HEK293 (cell line): ENCODE measurements at regions not wholly inside any gene's neighbourhood (a gene's known extent, or its start where the extent isn't known, plus 50 kb on each side); places are given as distances from the start of the nearest gene placed in this dataset.

Experiments used
- CTCF ChIA-PET: fragments of 350-600 bp; formaldehyde crosslinking; extraction: SDS; loops from one replicate; lab custom pipeline; 2021; ENCODE audit warnings: antibody characterized with exemption; lab: Yijun Ruan, JAX
- POLR2A ChIA-PET: fragments of 300-600 bp; formaldehyde crosslinking; extraction: SDS; loops from one replicate; lab custom pipeline; 2020; ENCODE audit warnings: antibody characterized with exemption, inconsistent platforms; lab: Yijun Ruan, JAX
- H3K27ac ChIP-seq: fragments of 200-500 bp; sonication (Bioruptor generic); 2 replicates; pipeline ENCODE4 v1.5.1; 2014; ENCODE audit warnings: low read depth, low read length, control low read depth, inconsistent platforms; ENCODE audit errors: extremely low read depth
- H3K36me3 ChIP-seq, 2 experiments: fragments of 200-500 bp in 1 of 2; sonication (Bioruptor generic) in 1 of 2; 1 replicate in 1 of 2; 2 replicates in 1 of 2; pipeline ENCODE4 v1.5.1; 2014 to 2017; ENCODE audit warnings: inconsistent platforms in 2 of 2, low read length in 2 of 2; ENCODE audit not compliant: control insufficient read depth in 2 of 2, insufficient read depth in 1 of 2
- H3K4me1 ChIP-seq: fragments of 200-500 bp; sonication (Bioruptor generic); 2 replicates; pipeline ENCODE4 v1.5.1; 2014; ENCODE audit warnings: mild to moderate bottlenecking, low read length, inconsistent platforms; ENCODE audit not compliant: control insufficient read depth, insufficient read depth
- H3K4me3 ChIP-seq: 2 replicates; pipeline ENCODE4 v1.5.1; 2011; ENCODE audit warnings: low read depth, mild to moderate bottlenecking, control low read depth, low read length, moderate library complexity
- H3K9me3 ChIP-seq: fragments of 200-500 bp; sonication (Bioruptor generic); 2 replicates; pipeline ENCODE4 v1.5.1; 2014; ENCODE audit warnings: low read depth, low read length, inconsistent platforms; ENCODE audit not compliant: control insufficient read depth, insufficient read depth
- BCL6B ChIP-seq: fragments of 450-650 bp; formaldehyde crosslinking; IDR thresholded peaks from 2 replicates; pipeline ENCODE4 v1.5.1; 2017; ENCODE audit warnings: missing biosample characterization, missing genetic modification characterization
- ELK4 ChIP-seq: IDR thresholded peaks from 2 replicates; pipeline ENCODE4 v1.6.1; 2011; ENCODE audit warnings: mild to moderate bottlenecking, low read depth, low read length, borderline replicate concordance
- GLIS1 ChIP-seq: fragments of 450-650 bp; formaldehyde crosslinking; IDR thresholded peaks from 2 replicates; pipeline ENCODE4 v1.5.1; 2016; ENCODE audit warnings: missing biosample characterization, missing genetic modification characterization
- PATZ1 ChIP-seq: fragments of 450-650 bp; formaldehyde crosslinking; IDR thresholded peaks from 2 replicates; pipeline ENCODE4 v1.5.1; 2016; ENCODE audit warnings: missing biosample characterization, missing genetic modification characterization
- ZFP3 ChIP-seq: fragments of 450-650 bp; formaldehyde crosslinking; IDR thresholded peaks from 2 replicates; pipeline ENCODE4 v1.5.1; 2016; ENCODE audit warnings: low read depth, missing biosample characterization, missing genetic modification characterization
- ZNF366 ChIP-seq: fragments of 450-650 bp; formaldehyde crosslinking; conservative IDR thresholded peaks from 2 replicates; pipeline ENCODE4 v1.5.1; 2016; ENCODE audit warnings: missing biosample characterization, missing genetic modification characterization
- ZNF521 ChIP-seq: fragments of 450-650 bp; formaldehyde crosslinking; IDR thresholded peaks from 2 replicates; pipeline ENCODE4 v1.5.1; 2017; ENCODE audit warnings: missing biosample characterization, mild to moderate bottlenecking, missing genetic modification characterization
- ZNF560 ChIP-seq: fragments of 450-650 bp; formaldehyde crosslinking; IDR thresholded peaks from 2 replicates; pipeline ENCODE4 v1.5.1; 2017; ENCODE audit warnings: missing biosample characterization, missing genetic modification characterization, borderline replicate concordance
- ZNF626 ChIP-seq: fragments of 450-650 bp; sonication (Bioruptor Pico); formaldehyde crosslinking; IDR thresholded peaks from 2 replicates; pipeline ENCODE4 v1.5.1; 2018; ENCODE audit warnings: missing biosample characterization, missing genetic modification characterization, inconsistent platforms
- ZNF670 ChIP-seq: fragments of 450-650 bp; formaldehyde crosslinking; IDR thresholded peaks from 2 replicates; pipeline ENCODE4 v1.5.1; 2016; ENCODE audit warnings: missing biosample characterization, missing genetic modification characterization, low read depth
- ZNF768 ChIP-seq: fragments of 450-650 bp; formaldehyde crosslinking; IDR thresholded peaks from 2 replicates; pipeline ENCODE4 v1.5.1; 2018; ENCODE audit warnings: missing biosample characterization, mild to moderate bottlenecking, missing genetic modification characterization
- ZNF792 ChIP-seq: fragments of 450-650 bp; formaldehyde crosslinking; IDR thresholded peaks from 2 replicates; pipeline ENCODE4 v1.5.1; 2016; ENCODE audit warnings: missing biosample characterization, missing genetic modification characterization
- ZSCAN16 ChIP-seq: fragments of 450-650 bp; formaldehyde crosslinking; IDR thresholded peaks from 2 replicates; pipeline ENCODE4 v1.5.1; 2016; ENCODE audit warnings: missing biosample characterization, missing genetic modification characterization
- ZXDB ChIP-seq: fragments of 450-650 bp; formaldehyde crosslinking; IDR thresholded peaks from 2 replicates; pipeline ENCODE4 v1.5.1; 2016; ENCODE audit warnings: missing biosample characterization, missing genetic modification characterization
- TF ChIP-seq, protein P1 (sequence below): fragments of 450-650 bp; formaldehyde crosslinking; IDR thresholded peaks from 2 replicates; pipeline ENCODE4 v1.5.1; 2016; ENCODE audit warnings: missing biosample characterization, missing genetic modification characterization

DNA sequence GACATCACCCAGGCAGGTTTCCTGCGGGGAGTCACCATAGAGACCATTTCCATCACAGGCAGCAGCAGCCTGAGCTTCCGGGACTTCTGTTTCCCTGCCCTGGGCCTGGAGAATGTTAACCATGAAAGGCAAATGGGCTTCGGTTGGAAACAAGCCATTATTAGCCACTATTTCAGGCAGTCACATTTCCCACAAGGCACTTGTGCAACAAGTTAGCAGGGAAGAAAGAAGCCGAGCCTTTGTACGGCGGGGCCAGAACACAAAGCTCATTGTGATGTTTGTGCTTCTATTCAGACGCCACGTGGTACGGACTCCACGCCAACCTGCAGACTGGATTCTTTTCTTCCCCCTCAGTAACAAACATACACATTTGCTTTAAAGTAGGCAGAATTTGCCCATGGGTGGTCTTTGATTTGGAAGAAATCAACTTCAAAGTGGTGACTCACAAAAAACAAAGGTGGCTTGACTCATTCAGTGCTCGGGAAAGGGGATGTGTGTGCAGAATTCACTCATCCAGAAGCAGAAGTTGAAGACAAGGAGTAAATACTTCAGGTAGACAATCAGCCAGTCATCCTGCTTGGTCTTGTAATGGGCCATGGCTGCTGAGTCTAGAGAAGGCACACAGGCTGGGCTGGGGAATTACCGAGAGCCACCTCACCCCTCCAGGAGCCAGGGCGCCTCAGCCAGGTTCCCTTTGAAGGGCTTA is 154.2 kb upstream of the PRMT8 start:
- Histone ChIP-seq H3K4me1 (no peaks in the 10 kb centered on the region), H3K27ac (no peak overlapping the region), H3K4me3 (no peak overlapping the region), H3K9me3 (no peaks in the 10 kb centered on the region), H3K36me3 (no peaks in the 10 kb centered on the region)
- TF ChIP-seq ZNF560 (tag by site-specific recombination), result no peak
- TF ChIP-seq ZFP3 (tag by site-specific recombination), result no peak
- TF ChIP-seq PATZ1 (tag by site-specific recombination), result no peak
- no peak for TF ChIP-seq ZNF670 (tag by site-specific recombination)
- TF ChIP-seq, protein P1, sequence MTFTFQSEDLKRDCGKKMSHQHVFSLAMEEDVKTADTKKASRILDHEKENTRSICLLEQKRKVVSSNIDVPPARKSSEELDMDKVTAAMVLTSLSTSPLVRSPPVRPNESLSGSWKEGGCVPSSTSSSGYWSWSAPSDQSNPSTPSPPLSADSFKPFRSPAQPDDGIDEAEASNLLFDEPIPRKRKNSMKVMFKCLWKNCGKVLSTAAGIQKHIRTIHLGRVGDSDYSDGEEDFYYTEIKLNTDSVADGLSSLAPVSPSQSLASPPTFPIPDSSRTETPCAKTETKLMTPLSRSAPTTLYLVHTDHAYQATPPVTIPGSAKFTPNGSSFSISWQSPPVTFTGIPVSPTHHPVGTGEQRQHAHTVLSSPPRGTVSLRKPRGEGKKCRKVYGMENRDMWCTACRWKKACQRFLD (tag by site-specific recombination), result no peak
- TF ChIP-seq ZSCAN16, result no peak
- no peak for TF ChIP-seq BCL6B (tag by site-specific recombination)
- ChIA-PET POLR2A (no interaction called here), CTCF (interaction anchor here (1.4 kb wide), 1 partner anchor 37 kb away, joined by 4 read pairs; no protein-coding TSS in a partner anchor)

DNA sequence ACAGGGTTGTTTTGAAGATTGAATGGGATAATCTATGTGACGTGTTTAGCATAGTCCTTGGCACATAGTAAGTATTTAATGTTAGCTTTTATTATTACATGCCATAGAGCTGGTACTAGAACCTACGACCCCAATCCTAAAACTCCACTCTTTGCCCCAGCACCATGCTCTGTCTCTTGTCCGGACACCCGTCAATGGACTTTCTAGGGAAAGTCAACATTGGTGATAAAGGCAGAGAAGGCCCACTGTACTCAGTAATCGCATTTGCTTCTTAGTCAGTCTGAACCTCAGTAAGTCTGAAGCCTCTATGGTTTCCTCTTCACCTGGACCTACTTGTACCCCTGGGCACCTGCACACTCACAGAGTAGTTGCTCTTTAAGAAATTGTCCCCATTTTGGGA is 153.1 kb upstream of the PRMT8 start:
- H3K9me3 ChIP-seq, result no peaks in the 10 kb centered on the region
- ChIA-PET CTCF (interaction anchor here (0.7 kb wide), 2 partner anchors 60 to 758 kb away, joined by 3 to 4 read pairs; no protein-coding TSS in a partner anchor), POLR2A (interaction anchor here (0.5 kb wide), 1 partner anchor 383 kb away, joined by 4 read pairs; no protein-coding TSS in a partner anchor)
- H3K4me3 ChIP-seq, result no peak overlapping the region
- no peak overlapping the region for H3K27ac ChIP-seq
- no peaks in the 10 kb centered on the region for H3K36me3 ChIP-seq
- H3K4me1 ChIP-seq, result no peaks in the 10 kb centered on the region
- TF ChIP-seq ZNF366, result no peak
- TF ChIP-seq ELK4, result no peak
- TF ChIP-seq ZNF792 (tag by site-specific recombination), result no peak
- TF ChIP-seq ZXDB (tag by site-specific recombination), result no peak
- no peak for TF ChIP-seq ZNF626 (tag by site-specific recombination)
- no peak for TF ChIP-seq ZNF521 (tag by site-specific recombination)

GRCh38 chr12:3339221-3339620 is 151.8 kb upstream of the PRMT8 start:
- TF ChIP-seq GLIS1 (tag by site-specific recombination) (no peak), ZNF768 (tag by site-specific recombination) (peak; percentile 82)
- Histone ChIP-seq H3K27ac (no peak overlapping the region), H3K36me3 (no peaks in the 10 kb centered on the region), H3K9me3 (no peaks in the 10 kb centered on the region), H3K4me3 (no peak overlapping the region), H3K4me1 (no peaks in the 10 kb centered on the region)
- CTCF ChIA-PET, result interaction anchor here (0.7 to 1.0 kb wide), 2 partner anchors 39 to 146 kb away, joined by 3 to 5 read pairs; no protein-coding TSS in a partner anchor
- POLR2A ChIA-PET, result no interaction called here
